ENCODE measurements at regions not wholly inside any gene's neighbourhood (a gene's known extent, or its start where the extent isn't known, plus 50 kb on each side); places are given as distances from the start of the nearest gene placed in this dataset.

- TF ChIP-seq CTCF (conservative IDR thresholded peaks at IDR 0.05; ENCODE audit: low read depth in 2 of 2) (no peak), REST (IDR thresholded peaks at IDR 0.05; ENCODE audit: unreplicated experiment) (no peak), EZH2 (IDR thresholded peaks at IDR 0.05; ENCODE audit: low read depth, unreplicated experiment) (no peak), POLR2AphosphoS5 (IDR thresholded peaks at IDR 0.05; ENCODE audit: low read depth) (no peak), EZH2phosphoT487 (IDR thresholded peaks at IDR 0.05; ENCODE audit: unreplicated experiment) (no peak), JUNB (IDR thresholded peaks at IDR 0.05; ENCODE audit: unreplicated experiment) (no peak), CREB1 (CRISPR knock-in tag; IDR thresholded peaks at IDR 0.05; ENCODE audit: low read depth) (no peak), NANOG (IDR thresholded peaks at IDR 0.05; ENCODE audit: borderline replicate concordance) (no peak), ZNF114 (CRISPR knock-in tag; IDR thresholded peaks at IDR 0.05) (no peak)
These were observed 192.3 kb upstream of the SHH start for GRCh38 chr7:156004265-156005201.

Data from GM23338 (cell line).